H1 (cell line): ENCODE measurements at regions not wholly inside any gene's neighbourhood (a gene's known extent, or its start where the extent isn't known, plus 50 kb on each side); places are given as distances from the start of the nearest gene placed in this dataset.

Source experiments
- CEBPB ChIP-seq: IDR thresholded peaks from 2 replicates; pipeline ENCODE4 v1.6.1; 2012; ENCODE audit warnings: low read depth, low read length
- CHD1 ChIP-seq: IDR thresholded peaks from 2 replicates; pipeline ENCODE4 v1.6.1; 2012; ENCODE audit warnings: low read depth, low read length, improper control_type of control experiment
- CHD7 ChIP-seq: fragments of 300-600 bp; sonication (generic); IDR thresholded peaks from 2 replicates; pipeline ENCODE4 v1.7.1; 2012; ENCODE audit warnings: low read length, moderate library complexity, mild to moderate bottlenecking, inconsistent platforms; ENCODE audit not compliant: insufficient replicate concordance
- CTCF ChIP-seq, 3 experiments: IDR thresholded peaks; 1 replicate in 2 of 3; 2 replicates in 1 of 3; pipeline versions ENCODE4 v1.5.1 to v1.6.1; 2011; ENCODE audit warnings: low read length in 3 of 3, mild to moderate bottlenecking in 3 of 3, inconsistent platforms in 2 of 3, low read depth in 1 of 3, moderate library complexity in 1 of 3; ENCODE audit not compliant: insufficient read depth in 1 of 3; ENCODE audit errors: control extremely low read depth in 1 of 3
- EZH2 ChIP-seq: fragments of 200-600 bp; sonication (generic); IDR thresholded peaks from 2 replicates; pipeline ENCODE4 v1.7.1; 2012; ENCODE audit warnings: low read depth, mild to moderate bottlenecking, moderate library complexity, low read length, inconsistent platforms; ENCODE audit not compliant: severe bottlenecking
- POLR2A ChIP-seq, 2 experiments: IDR thresholded peaks; 1 replicate in 1 of 2; 2 replicates in 1 of 2; pipeline ENCODE4 v1.6.1; 2011; ENCODE audit warnings: low read depth in 2 of 2, low read length in 2 of 2, mild to moderate bottlenecking in 2 of 2; ENCODE audit errors: control extremely low read depth in 1 of 2
- RBBP5 ChIP-seq: IDR thresholded peaks from 2 replicates; pipeline ENCODE4 v1.7.1; 2012; ENCODE audit warnings: low read depth, mild to moderate bottlenecking, inconsistent platforms, low read length, moderate library complexity, borderline replicate concordance
- SIN3A ChIP-seq, 2 experiments: IDR thresholded peaks in 1 of 2; conservative IDR thresholded peaks in 1 of 2; 2 replicates each; pipeline ENCODE4 v1.6.1; 2011 to 2012; ENCODE audit warnings: low read length in 2 of 2, improper control_type of control experiment in 1 of 2, low read depth in 1 of 2, mild to moderate bottlenecking in 1 of 2
- TBP ChIP-seq: IDR thresholded peaks from 2 replicates; pipeline ENCODE4 v1.6.1; 2011; ENCODE audit warnings: low read depth, low read length, improper control_type of control experiment
- USF2 ChIP-seq: IDR thresholded peaks from 2 replicates; pipeline ENCODE4 v1.6.1; 2011; ENCODE audit warnings: low read length, improper control_type of control experiment

GRCh38 chr6:141260627-141261015, 872.1 kb upstream of the GJE1 start:
- TF ChIP-seq CHD1 (no peak), CTCF (IDR thresholded peaks at IDR 0.05; ENCODE audit: control extremely low read depth in 1 of 3, insufficient read depth in 1 of 3, low read depth in 1 of 3, low read length in 3 of 3) (no peak), TBP (no peak), POLR2A (IDR thresholded peaks at IDR 0.05; ENCODE audit: control extremely low read depth in 1 of 2, low read depth in 2 of 2, low read length in 2 of 2) (no peak), USF2 (no peak), EZH2 (no peak), CHD7 (no peak), RBBP5 (no peak), CEBPB (no peak), SIN3A (conservative IDR thresholded peaks at IDR 0.05 in 1 of 2, IDR thresholded peaks at IDR 0.05 in 1 of 2; ENCODE audit: low read depth in 1 of 2, low read length in 2 of 2) (no peak)
